OCI-LY3 (cell line): ENCODE measurements at regions not wholly inside any gene's neighbourhood (a gene's known extent, or its start where the extent isn't known, plus 50 kb on each side); places are given as distances from the start of the nearest gene placed in this dataset.
"Not testable (repeated sequence)": the region's sequence is repeated elsewhere in the genome, so short reads cannot be mapped to it uniquely, and the experiment has no call there.

ENCODE experiments used
- H2AFZ ChIP-seq: fragments of 200-600, 300-600 bp; shearing (Covaris generic); 2 replicates; pipeline ENCODE4 v1.6.0; 2014; ENCODE audit warnings: antibody characterized with exemption, low read depth, low read length
- H3K27ac ChIP-seq: fragments of 200-600, 300-600 bp; sonication (generic); 2 replicates; pipeline ENCODE4 v1.5.1; 2014; ENCODE audit warnings: mild to moderate bottlenecking, low read length, moderate library complexity, mixed read lengths
- H3K27me3 ChIP-seq: fragments of 200-600, 300-600 bp; sonication (generic); 2 replicates; pipeline ENCODE4 v1.6.1; 2014; ENCODE audit warnings: low read depth, low read length, mixed read lengths
- H3K36me3 ChIP-seq: fragments of 200-600, 300-600 bp; sonication (generic); replicated peaks from 2 replicates; pipeline ENCODE3; 2014; ENCODE audit warnings: low read depth, low read length, mixed read lengths
- H3K4me1 ChIP-seq: fragments of 300-600, 200-600 bp; sonication (generic); 2 replicates; pipeline ENCODE4 v1.6.1; 2014; ENCODE audit warnings: low read length, mixed read lengths
- H3K4me2 ChIP-seq: fragments of 200-600, 300-600 bp; sonication (generic); 2 replicates; pipeline ENCODE4 v1.6.1; 2014; ENCODE audit warnings: low read length, mixed read lengths
- H3K4me3 ChIP-seq: fragments of 300-600, 200-600 bp; sonication (generic); 2 replicates; pipeline ENCODE4 v1.5.1; 2014; ENCODE audit warnings: antibody characterized with exemption, mild to moderate bottlenecking, low read length, moderate library complexity
- H3K79me2 ChIP-seq: fragments of 300-600, 200-600 bp; shearing (Covaris generic); 2 replicates; pipeline ENCODE4 v1.6.1; 2014; ENCODE audit warnings: mild to moderate bottlenecking, low read length, mixed read lengths
- H3K9ac ChIP-seq: fragments of 300-600, 200-600 bp; shearing (Covaris generic); 2 replicates; pipeline ENCODE4 v1.6.0; 2014; ENCODE audit warnings: mild to moderate bottlenecking, low read length, moderate library complexity
- H3K9me3 ChIP-seq: fragments of 200-600, 300-600 bp; shearing (Covaris generic); 2 replicates; pipeline ENCODE4 v1.6.1; 2014; ENCODE audit warnings: low read length, mixed read lengths; ENCODE audit not compliant: insufficient read depth
- H4K20me1 ChIP-seq: fragments of 200-600, 300-600 bp; sonication (generic); 2 replicates; pipeline ENCODE4 v1.6.1; 2016; ENCODE audit warnings: low read length, mixed read lengths; ENCODE audit not compliant: insufficient read depth
- EZH2phosphoT487 ChIP-seq: fragments of 200-600 bp; shearing (Covaris generic); IDR thresholded peaks from 2 replicates; pipeline ENCODE4 v1.6.1; 2018; ENCODE audit warnings: antibody characterized with exemption, mixed run types, low read depth
- TF ChIP-seq, protein P1 (sequence below): fragments of 200-600, 300-600 bp; sonication (generic); IDR thresholded peaks from 2 replicates; pipeline ENCODE4 v1.5.1; 2014; ENCODE audit warnings: antibody characterized with exemption, low read length, low read depth

DNA sequence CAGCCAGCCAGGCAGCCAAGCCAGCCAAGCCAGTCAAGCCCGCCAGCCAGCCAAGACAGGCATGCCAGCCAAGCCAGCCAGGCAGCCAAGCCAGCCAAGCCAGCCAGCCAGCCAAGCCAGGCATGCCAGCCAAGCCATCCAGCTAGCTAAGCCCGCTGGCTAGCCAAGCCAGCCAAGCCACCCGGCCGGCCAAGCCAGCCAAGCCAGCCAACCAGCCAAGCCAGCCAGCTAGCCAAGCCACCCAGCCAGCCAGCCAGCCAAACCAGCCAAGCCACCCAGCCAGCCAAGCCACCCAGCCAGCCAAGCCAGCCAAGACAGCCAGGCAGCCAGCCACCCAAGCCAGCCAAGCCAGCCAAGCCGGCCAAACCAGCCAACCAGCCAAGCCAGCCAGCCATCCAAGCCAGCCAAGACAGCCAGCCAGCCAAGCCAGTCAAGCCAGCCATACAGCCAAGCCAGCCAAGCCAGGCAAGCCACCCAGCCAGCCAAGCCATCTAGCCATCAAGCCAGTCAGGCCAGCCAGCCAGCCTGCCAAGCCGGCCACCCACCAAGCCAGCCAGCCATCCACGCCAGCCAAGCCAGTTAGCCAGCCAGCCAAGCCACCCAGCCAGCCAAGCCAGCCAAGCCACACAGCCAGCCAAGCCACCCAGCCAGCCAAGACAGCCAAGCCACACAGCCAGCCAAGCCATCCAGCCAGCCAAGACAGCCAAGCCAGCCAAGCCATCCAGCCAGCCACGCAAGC, 349.2 kb upstream of the PLGLB2 start:
- not testable (repeated sequence) for H3K79me2 ChIP-seq, H4K20me1 ChIP-seq, H3K9ac ChIP-seq, H3K4me2 ChIP-seq, H3K4me3 ChIP-seq, H3K9me3 ChIP-seq, H2AFZ ChIP-seq, H3K27me3 ChIP-seq, H3K4me1 ChIP-seq, H3K27ac ChIP-seq, H3K36me3 ChIP-seq

DNA sequence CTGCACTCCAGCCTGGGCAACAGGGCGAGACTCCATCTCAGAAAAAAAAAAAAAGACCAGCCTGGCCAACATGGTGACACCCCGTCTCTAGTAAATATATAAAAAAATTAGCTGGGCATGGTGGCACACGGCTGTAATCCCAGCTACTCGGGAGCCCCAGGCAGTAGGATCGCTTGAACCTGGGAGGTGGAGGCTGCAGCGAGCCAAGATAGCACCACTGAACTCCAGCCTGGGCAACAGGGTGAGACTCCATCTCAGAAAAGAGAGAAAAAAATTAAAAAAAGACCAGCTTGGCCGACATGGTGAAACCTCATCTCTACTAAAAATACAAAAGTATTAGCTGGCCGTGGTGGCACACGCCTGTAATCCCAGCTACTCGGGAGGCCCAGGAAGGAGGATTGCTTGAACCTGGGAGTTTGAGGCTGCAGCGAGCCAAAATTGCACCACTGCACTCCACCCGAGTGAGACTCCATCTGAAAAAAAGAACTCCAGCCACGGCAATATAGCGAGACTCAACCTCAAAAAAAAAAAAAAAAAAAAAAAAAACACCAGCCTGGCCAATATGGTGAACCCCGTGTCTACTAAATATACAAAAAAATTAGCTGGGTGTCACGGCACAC, 346.1 kb upstream of the PLGLB2 start:
- Histone ChIP-seq H4K20me1 (no peaks in the 10 kb centered on the region), H3K4me2 (no peak overlapping the region), H3K4me1 (no peaks in the 10 kb centered on the region), H3K9ac (no peak overlapping the region), H3K4me3 (no peak overlapping the region), H3K27me3 (no peaks in the 10 kb centered on the region), H3K9me3 (no peaks in the 10 kb centered on the region), H3K27ac (no peak overlapping the region), H3K36me3 (no peaks in the 10 kb centered on the region), H2AFZ (no peak overlapping the region), H3K79me2 (no peaks in the 10 kb centered on the region)
- TF ChIP-seq, protein P1, sequence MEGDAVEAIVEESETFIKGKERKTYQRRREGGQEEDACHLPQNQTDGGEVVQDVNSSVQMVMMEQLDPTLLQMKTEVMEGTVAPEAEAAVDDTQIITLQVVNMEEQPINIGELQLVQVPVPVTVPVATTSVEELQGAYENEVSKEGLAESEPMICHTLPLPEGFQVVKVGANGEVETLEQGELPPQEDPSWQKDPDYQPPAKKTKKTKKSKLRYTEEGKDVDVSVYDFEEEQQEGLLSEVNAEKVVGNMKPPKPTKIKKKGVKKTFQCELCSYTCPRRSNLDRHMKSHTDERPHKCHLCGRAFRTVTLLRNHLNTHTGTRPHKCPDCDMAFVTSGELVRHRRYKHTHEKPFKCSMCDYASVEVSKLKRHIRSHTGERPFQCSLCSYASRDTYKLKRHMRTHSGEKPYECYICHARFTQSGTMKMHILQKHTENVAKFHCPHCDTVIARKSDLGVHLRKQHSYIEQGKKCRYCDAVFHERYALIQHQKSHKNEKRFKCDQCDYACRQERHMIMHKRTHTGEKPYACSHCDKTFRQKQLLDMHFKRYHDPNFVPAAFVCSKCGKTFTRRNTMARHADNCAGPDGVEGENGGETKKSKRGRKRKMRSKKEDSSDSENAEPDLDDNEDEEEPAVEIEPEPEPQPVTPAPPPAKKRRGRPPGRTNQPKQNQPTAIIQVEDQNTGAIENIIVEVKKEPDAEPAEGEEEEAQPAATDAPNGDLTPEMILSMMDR = no peak
- TF ChIP-seq EZH2phosphoT487 = no peak

DNA sequence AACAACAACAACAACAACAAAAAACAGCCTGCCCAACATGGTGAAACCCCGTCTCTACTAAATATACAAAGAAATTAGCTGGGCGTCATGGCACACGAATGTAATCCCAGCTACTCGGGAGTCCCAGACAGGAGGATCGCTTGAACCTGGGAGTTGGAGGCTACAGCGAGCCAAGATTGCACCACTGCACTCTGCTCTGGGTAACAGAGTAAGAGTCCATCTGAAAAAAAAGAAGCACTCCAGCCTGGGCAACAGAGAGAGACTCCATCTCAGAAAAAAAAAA, 344.1 kb upstream of the PLGLB2 start:
- H3K4me3 ChIP-seq = no peak overlapping the region
- TF ChIP-seq, protein P1 = no peak
- no peaks in the 10 kb centered on the region for H3K4me1 ChIP-seq
- no peak overlapping the region for H3K27ac ChIP-seq
- H3K27me3 ChIP-seq = no peaks in the 10 kb centered on the region
- no peak overlapping the region for H2AFZ ChIP-seq
- no peak overlapping the region for H3K9ac ChIP-seq
- no peaks in the 10 kb centered on the region for H3K79me2 ChIP-seq
- no peaks in the 10 kb centered on the region for H3K36me3 ChIP-seq
- H4K20me1 ChIP-seq = no peaks in the 10 kb centered on the region
- no peak overlapping the region for H3K4me2 ChIP-seq
- no peaks in the 10 kb centered on the region for H3K9me3 ChIP-seq

DNA sequence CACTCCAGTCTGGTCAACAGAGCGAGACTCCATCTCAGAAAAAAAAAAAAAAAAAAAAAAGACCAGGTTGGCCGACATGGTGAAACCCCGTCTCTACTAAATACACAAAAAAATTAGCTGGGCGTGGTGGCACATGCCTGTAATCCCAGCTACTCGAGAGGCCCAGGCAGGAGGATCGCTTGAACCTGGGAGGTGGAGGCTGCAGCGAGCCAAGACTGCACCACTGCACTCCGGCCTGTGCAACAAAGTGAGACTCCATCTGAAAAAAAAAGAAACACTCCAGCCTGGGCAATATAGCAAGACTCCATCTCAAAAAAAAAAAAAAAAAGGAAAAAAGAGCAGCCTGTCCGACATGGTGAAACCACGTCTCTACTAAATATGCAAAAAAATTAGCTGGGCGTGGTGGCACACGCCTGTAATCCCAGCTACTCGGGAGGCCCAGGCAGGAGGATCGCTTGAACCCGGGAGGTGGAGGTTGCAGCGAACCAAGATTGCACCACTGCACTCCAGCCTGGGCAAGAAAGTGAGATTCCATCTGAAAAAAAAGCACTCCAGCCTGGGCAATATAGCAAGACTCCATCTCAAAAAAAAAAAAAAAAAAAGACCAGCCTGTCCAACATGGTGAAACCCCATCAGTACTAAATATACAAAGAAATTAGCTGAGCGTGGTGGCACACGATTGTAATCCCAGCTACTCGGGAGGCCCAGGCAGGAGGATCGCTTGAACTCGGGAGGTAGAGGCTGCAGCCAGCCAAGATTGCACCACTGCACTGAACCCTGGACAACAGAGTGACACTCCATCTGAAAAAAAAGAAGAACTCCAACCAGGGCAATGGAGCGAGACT, 343.3 kb upstream of the PLGLB2 start:
- not testable (repeated sequence) for H3K4me3 ChIP-seq, H3K9me3 ChIP-seq, H3K9ac ChIP-seq, H3K79me2 ChIP-seq, H3K27me3 ChIP-seq, H3K4me1 ChIP-seq, H3K36me3 ChIP-seq, H3K27ac ChIP-seq, H3K4me2 ChIP-seq, H2AFZ ChIP-seq, H4K20me1 ChIP-seq

DNA sequence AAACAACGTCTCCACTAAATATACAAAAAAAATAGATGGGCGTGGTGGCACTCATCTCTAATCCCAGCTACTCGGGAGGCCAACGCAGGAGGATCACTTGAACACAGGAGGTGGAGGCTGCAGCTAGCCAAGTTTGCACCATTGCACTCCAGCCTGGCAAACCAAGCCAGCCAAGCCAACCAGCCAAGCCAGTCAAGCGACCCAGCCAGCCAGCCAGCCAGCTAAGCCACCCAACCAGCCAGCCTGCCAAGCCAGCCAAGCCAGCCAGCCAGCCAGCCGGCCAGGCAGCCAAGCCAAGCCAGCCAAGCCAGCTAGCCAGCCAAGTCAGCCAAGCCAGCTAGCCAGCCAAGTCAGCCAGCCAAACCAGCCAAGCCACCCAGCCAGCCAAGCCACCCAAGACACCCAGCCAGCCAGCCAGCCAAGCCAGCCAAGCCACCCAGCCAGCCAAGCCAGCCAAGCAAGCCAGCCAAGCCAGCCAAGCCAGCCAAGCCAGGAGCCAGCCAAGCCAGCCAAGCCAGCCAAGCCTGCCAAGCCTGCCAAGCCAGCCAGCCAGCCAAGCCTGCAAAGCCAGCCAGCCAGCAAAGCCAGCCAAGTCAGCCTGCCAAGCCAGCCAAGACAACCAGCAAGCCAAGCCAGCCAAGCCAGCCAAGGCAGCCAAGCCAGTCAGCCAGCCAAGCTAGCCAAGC, 342.2 kb upstream of the PLGLB2 start:
- H3K4me3 ChIP-seq, H3K9ac ChIP-seq: not testable (repeated sequence)

DNA sequence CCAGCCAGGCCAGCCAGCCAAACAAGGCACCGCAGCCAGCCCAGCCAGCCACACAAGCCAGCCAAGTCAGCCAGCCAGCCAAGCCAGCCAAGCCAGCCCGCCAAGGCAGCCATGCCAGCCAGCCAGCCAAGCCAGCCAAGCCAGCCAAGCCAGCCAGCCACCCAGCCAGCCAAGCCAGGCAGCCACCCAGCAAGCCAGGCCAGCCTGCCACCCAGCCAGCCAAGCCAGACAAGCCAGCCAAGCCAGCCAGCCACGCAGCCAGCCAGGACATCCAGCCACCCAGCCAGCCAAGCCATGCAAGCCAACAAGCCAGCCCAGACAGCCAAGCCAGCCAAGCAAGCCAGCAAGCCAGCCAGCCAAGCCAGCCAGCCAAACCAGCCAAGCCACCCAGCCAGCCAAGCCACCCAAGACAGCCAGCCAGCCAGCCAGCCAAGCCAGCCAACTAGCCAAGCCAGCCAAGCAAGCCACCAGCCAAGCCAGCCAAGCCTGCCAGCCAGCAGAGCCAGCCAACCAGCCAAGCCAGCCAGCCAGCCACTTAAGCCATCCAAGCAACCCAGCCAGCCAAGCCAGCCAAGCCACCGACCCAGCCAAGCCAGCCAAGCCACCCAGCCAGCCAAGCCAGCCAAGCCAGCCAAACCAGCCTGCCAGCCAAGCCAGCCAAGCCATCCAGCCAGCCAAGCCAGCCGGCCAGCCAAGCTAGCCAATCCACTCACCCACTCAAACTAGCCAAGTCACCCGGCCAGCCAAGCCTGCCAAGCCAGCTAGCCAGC, 341.3 kb upstream of the PLGLB2 start:
- not testable (repeated sequence) for H3K27ac ChIP-seq, H3K4me1 ChIP-seq, H3K4me3 ChIP-seq, H3K79me2 ChIP-seq, H3K36me3 ChIP-seq, H3K9ac ChIP-seq, H3K27me3 ChIP-seq, H3K9me3 ChIP-seq, H4K20me1 ChIP-seq, H3K4me2 ChIP-seq, H2AFZ ChIP-seq

More for the DNA sequence above, 342.2 kb upstream of the PLGLB2 start:
- H3K4me2 ChIP-seq, H3K27ac ChIP-seq, H2AFZ ChIP-seq, H3K4me1 ChIP-seq, H4K20me1 ChIP-seq, H3K27me3 ChIP-seq, H3K36me3 ChIP-seq, H3K79me2 ChIP-seq, H3K9me3 ChIP-seq: not testable (repeated sequence)

DNA sequence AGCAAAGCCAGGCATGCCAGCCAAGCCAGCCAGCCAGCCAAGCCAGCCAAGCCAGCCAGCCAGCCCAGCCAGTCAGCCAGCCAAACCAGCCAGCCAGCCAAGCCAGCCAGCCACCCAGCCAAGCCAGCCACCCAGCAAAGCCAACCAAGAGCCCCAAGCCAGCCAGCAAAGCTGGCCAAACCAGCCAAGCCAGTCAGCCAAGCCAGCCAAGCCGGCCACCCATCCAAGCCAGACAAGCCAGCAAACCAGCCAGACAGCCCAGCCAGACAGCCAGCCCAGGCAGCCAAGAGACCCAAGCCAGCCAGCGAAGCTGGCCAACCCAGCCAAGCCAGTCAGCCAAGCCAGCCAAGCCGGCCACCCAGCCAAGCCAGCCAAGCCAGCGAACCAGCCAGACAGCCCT, 338.3 kb upstream of the PLGLB2 start:
- not testable (repeated sequence) for H3K9me3 ChIP-seq, H3K27ac ChIP-seq, H4K20me1 ChIP-seq, H3K79me2 ChIP-seq, H3K27me3 ChIP-seq, H3K36me3 ChIP-seq, H3K4me3 ChIP-seq, H3K4me1 ChIP-seq, H2AFZ ChIP-seq, H3K9ac ChIP-seq, H3K4me2 ChIP-seq
